Posterior cingulate gyrus (tissue), 11 donors: ENCODE measurements at regions not wholly inside any gene's neighbourhood (a gene's known extent, or its start where the extent isn't known, plus 50 kb on each side); places are given as distances from the start of the nearest gene placed in this dataset.
"Not testable (repeated sequence)": the region's sequence is repeated elsewhere in the genome, so short reads cannot be mapped to it uniquely, and the experiment has no call there.

Experiments used
- DNase-seq, 10 donors: peaks; one replicate each; pipeline versions ENCODE4 v3.0.0 to v3.0.0-alpha.2; 2020 to 2021; ENCODE audit warnings: mixed read lengths in 3 of 10
- intact Hi-C: fragments of 100-400 bp; cut with DNase I; formaldehyde crosslinking; loops from one replicate; pipeline ENCODE4 v1.15.1; 2023

GRCh38 chr2:83238111-83238510 is 1221.0 kb downstream of the SUCLG1 start:
- DNase-seq = no peak
- intact Hi-C loops = no loop called here

DNA sequence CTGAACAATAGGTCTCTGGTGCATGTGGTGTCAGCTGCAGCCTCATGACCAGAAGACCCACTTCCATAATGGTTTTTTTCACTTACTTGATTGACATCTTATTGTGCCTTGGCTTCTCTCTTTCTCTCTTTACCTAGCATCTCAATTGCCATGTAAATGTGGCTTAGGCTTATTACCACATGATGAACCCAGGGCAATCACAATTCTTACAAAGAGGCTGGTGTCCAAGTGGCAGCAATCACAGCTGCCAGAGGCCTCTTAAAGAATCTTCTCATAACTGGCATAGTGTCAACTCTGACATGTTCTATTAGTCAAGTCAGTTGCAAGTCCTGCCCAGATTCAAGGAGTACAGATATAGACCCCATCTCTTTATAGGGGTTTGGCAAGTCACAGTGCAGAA is 1224.8 kb downstream of the SUCLG1 start:
- DNase-seq = no peak

DNA sequence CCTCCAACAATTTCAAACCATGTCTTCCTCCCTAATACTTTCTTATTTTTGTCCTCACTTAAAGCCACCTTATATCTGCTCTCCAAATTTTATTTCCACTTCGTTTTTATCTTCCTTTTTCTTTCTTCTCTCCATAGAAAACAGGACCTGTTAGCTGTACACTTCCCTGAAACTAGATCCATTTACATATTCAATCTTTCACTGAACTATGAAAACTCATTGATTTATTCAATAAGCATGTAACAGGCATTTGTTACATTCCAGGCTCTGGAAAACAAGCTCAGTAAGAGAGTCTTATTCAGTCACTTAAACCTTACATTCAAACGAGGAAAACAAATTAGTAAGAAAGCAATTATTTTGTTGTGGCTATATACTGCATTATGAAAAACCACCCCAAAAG is 1225.3 kb downstream of the SUCLG1 start:
- no peak for DNase-seq
- intact Hi-C loops = no loop called here

More for the DNA sequence above, 1224.8 kb downstream of the SUCLG1 start:
- intact Hi-C loops = no loop called here

GRCh38 chr2:83233326-83233725 is 1225.8 kb downstream of the SUCLG1 start:
- intact Hi-C loops = no loop called here
- no peak for DNase-seq

- no peak for DNase-seq
- intact Hi-C loops = no loop called here
Measured at GRCh38 chr2:83229443-83229842, 1229.6 kb downstream of the SUCLG1 start.

GRCh38 chr2:83224591-83225200 is 1234.4 kb downstream of the SUCLG1 start:
- intact Hi-C loops = no loop called here
- DNase-seq = no peak

DNA sequence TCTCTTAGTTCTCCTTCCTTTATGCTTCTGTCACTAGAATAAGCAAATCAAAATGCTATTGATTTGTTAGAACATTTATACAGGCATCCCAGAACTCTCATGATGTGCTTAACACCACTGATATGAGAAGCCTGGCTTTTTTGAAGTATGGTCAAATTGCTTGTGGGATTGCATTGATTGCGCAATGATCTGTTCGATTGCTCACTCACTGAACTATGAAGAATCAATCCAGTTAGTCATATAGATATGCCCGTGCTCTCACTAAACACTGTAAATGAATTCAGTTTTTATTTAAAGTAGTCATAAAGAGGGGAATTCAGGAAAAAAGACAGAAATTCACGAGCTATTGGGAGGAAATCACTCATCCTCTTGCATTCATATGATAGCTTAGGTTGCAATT is 1237.8 kb downstream of the SUCLG1 start:
- intact Hi-C loops = no loop called here
- DNase-seq = no peak

DNA sequence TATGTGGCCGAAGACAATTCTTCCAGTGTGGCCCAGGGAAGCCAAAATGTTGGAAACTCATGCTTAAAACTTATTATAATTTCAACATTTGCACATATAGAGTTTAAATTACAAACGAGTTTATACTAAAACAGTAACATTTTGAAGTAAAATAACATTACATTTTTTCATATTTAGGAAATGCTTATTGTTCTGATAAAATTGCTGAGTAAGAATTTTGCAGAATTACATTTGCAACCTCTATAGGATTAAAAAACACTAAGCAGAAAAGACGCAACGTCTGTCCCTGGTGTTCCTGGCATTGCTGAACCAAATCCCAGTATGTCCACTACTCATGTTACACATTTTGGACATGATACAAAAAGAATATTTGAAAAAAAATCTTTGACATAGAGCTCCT is 1241.2 kb downstream of the SUCLG1 start:
- intact Hi-C loops = no loop called here

DNA sequence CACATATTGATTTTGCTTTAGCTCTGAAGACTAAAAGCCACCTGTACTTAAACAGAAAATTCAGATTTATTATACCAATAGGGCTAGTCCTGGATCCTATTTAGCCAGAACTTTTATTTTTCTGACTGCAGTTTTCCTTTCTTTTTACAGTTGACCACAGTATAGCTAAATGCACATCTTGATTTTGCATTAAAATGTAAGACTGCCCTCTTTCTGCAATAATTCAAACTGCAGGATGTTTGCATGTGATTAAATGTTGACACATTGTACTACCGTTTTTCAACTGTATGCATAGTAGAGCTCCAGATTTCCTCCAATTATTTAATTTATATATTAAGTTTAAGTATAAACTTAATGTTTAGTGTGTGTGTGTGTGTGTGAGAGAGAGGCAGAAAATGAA is 1262.9 kb downstream of the SUCLG1 start:
- DNase-seq = no peak

More for the DNA sequence above, 1241.2 kb downstream of the SUCLG1 start:
- DNase-seq = no peak

DNA sequence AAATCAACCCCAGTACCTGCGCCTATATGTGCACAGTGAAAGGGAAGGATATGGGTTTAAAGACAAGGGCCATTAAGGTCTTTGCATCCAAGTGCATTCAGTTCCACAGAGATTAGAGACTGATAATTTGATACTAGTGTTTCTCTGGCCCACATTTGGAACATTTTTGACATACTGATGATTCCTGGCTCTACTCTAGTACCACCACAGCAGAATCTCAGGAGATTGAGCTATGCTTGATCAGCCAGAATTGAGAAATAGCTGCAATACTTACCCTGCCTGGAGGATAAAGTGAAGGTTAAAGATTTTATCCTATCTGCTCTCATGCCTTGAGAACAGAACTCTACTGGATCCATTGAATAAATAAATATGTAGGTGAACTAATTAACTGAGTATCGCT is 1267.8 kb downstream of the SUCLG1 start:
- intact Hi-C loops = no loop called here

More for the DNA sequence above, 1262.9 kb downstream of the SUCLG1 start:
- intact Hi-C loops = no loop called here

GRCh38 chr2:83186105-83186760 is 1272.8 kb downstream of the SUCLG1 start:
- intact Hi-C loops = no loop called here
- no peak for DNase-seq

More for the DNA sequence above, 1267.8 kb downstream of the SUCLG1 start:
- no peak for DNase-seq

DNA sequence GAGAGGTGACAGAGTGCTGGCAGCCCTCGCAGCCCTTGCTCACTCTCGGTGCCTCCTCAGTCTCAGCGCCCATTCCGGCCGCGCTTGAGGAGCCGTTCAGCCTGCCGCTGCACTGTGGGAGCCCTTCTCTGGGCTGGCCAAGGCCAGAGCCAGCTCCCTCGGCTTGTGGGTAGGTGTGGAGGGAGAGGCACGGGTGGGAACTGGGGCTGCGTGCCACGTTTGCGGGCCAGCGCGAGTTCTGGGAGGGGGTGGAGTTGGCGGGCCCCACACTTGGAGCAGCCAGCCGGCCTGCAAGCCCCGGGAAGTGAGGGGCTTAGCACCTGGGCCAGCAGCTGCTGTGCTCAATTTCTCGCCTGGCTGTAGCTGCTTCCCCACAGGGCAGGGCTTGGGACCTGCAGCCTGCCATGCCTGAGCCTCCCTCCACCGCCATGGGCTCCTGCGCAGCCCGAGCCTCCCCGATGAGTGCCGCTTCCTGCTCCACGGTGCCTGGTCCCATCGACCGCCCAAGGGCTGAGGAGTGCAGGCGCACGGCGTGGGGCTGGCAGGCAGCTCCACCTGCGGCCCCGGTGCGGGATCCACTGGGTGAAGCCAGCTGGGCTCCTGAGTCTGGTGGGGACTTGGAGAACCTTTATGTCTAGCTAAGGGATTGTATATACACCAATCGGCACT is 1278.1 kb downstream of the SUCLG1 start:
- intact Hi-C loops = not testable (repeated sequence)
- DNase-seq = peak in 2 of 10 donors; percentile 47 to 76

DNA sequence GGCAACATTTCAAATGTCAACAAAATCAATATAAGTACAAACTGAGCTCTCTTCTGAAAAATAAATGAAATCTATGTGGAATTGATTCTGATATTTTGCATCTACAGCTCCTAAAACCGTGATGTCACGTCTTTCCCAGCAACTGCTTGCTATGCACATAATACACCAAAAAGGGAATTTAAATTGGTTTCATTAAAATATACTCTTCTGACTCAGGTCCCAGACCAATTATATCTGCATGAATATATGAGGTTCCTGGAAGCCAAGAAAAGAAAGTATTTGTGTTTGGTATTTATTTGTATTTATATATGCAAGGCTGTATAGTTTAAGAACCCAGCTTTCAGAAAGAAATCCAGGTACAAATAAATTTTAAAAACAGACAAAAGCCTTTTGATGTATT is 1282.5 kb downstream of the SUCLG1 start:
- intact Hi-C loops = no loop called here
- DNase-seq = no peak

GRCh38 chr2:83172841-83173240 is 1286.2 kb downstream of the SUCLG1 start:
- DNase-seq = no peak
- intact Hi-C loops = no loop called here

DNA sequence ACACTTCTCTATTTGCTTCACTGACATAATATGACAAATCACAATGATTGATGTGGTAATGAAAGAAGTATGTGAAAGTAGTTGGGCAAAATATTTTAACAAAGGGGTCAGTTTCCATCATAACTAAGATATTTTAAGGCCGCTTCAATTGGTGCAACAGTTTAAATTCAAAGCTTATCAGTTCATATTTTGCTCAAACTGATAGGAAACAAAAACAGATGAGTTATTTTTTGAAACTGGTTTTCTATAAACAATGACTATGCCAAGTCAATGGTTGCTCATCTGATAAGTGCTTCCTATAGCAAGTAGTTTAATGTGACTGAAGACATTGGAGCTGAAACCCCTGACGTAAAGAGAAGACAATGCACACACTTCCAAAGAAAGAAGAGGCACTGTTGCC is 1290.7 kb downstream of the SUCLG1 start:
- intact Hi-C loops = no loop called here

GRCh38 chr2:83162421-83162820 is 1296.7 kb downstream of the SUCLG1 start:
- no peak for DNase-seq
- intact Hi-C loops = no loop called here

More for the DNA sequence above, 1290.7 kb downstream of the SUCLG1 start:
- DNase-seq = no peak

GRCh38 chr2:83160571-83160970 is 1298.5 kb downstream of the SUCLG1 start:
- intact Hi-C loops = no loop called here
- no peak for DNase-seq

GRCh38 chr2:83155826-83156225 is 1303.3 kb downstream of the SUCLG1 start:
- intact Hi-C loops = no loop called here
- no peak for DNase-seq

- no peak for DNase-seq
- intact Hi-C loops = no loop called here
Measured at GRCh38 chr2:83143946-83144345, 1315.1 kb downstream of the SUCLG1 start.

DNA sequence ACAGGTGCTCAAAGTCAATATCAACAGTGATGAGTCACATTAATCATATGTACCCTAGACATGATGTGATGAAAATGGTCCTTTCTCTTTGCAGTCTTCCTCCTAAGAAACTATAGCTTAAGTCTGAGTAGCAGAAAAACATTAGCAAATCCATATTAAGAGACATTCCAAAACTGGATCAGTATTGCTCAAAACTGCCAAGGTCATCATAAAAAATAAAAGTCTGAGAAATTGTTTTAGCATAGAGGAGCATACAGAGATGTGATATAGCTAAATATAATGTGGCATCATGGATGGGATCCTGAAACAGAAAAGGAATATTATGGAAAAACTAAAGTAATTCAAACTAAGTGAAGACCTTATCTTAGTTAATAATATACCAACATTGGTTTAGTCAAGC is 1316.1 kb downstream of the SUCLG1 start:
- DNase-seq = no peak
- intact Hi-C loops = no loop called here

- DNase-seq = no peak
- intact Hi-C loops = no loop called here
Measured at GRCh38 chr2:83115606-83116005, 1343.5 kb downstream of the SUCLG1 start.

DNA sequence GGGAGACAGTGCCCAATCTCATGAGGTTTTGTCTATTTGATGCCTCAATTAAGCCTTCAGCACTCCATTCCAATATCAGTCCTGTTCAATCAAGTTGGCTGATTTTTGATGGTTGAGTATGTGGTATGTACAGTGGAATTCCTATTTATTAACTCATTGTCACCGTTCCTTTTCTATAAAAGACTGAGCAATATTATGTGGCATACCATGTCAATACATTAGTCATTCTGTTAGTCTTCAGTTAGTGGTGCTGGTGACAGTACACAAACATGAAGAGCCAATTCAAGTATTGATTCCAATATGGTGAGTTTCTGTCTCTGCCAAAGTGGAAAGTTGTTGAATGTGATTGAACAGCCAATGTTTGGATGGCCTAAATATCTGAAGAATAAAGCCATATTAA is 1343.9 kb downstream of the SUCLG1 start:
- intact Hi-C loops = no loop called here
- no peak for DNase-seq
